KBM-7 (cell line): ENCODE measurements at regions not wholly inside any gene's neighbourhood (a gene's known extent, or its start where the extent isn't known, plus 50 kb on each side); places are given as distances from the start of the nearest gene placed in this dataset.
A peak's percentile ranks its signal among the peaks of the same experiment; 100 is the strongest.

Experiments used
- DNase-seq: peaks from one replicate; pipeline ENCODE4 v3.0.0-alpha.2; 2015
- in situ Hi-C: fragments of 300-500 bp; cut with MboI; formaldehyde crosslinking; loops from 2 replicates; pipeline ENCODE4 v1.14.3; 2020; ENCODE audit warnings: low sequenced_read_pairs, low pct_unique_long_range_greater_than_20kb, mixed read lengths

DNA sequence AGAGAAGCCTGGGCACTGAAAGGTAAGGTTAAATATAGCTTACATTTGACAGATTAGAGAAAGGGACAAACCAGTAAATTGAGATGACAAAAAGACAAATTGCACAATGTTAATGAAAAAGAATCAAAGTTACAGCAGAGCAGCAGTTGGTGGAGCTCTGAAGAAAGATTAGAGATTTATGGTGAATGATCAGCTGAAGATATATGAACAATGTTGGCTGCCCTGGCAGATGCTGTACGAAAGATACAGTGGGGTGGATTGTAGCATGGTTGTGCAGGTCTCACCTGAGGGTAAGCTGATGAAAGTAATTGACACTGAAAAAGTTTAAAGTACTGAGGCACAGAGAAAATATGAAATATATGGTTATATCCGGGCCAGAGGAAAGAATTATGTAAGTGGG, 492.1 kb downstream of the ARHGEF28 start:
- in situ Hi-C loops, result no loop called here

DNA sequence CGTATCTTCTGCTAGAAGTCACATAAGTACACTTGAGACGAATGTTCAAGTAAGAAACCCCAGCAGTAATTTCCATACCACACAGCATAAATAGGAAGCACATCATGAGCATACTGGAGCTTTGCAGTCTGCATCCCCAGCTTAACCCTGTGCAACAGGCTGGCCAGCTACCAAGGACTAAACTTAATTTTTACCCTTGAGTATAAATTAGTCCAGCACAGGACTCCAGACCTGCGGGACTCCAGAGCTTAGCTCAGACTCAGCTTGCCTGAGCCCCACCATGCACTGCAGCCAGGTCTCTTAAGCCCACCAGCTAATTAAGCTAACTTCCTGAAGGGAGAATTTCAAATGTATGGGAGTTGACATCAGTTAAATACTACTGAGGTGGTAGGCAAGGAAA, 491.0 kb downstream of the ARHGEF28 start:
- in situ Hi-C loops, result no loop called here

More for the DNA sequence above, 492.1 kb downstream of the ARHGEF28 start:
- no peak for DNase-seq

DNA sequence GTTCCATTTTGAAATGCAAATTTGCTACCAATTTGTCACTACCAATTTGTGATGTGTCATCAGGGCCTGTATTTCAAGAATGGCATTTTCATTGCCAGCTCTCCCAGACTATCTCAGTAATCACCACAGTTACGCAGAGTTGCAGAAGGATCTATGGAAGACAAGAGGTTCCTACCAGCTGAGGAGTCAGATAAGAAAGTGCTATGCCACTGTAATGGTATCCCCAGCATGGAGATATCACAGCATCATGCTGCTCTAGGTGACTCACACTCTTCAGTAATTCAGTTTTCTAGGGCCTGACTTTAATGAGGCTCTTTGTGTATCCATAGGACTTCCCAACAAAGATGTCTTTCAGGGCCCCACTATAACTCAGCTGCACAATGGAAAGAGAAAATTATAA, 490.3 kb downstream of the ARHGEF28 start:
- DNase-seq, result no peak
- in situ Hi-C loops, result no loop called here

More for the DNA sequence above, 491.0 kb downstream of the ARHGEF28 start:
- DNase-seq, result no peak

DNA sequence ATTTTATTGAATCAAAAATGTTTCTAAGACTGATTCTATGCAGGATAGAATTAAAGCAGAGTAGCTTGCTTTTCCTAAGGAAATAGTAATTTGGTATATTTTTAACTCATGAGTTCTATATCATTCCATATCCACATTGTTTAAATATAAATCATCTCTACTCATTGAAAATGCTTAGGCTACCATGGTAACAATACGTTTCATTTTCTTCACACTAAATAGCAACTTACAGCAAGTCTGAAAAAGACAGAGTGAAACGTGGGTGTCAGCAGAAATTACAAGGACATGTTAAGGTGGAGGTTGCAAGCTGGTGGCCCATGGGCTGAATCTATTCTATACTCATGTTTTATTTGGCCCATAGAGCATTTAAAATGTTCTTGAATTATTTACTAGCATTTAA, 487.9 kb downstream of the ARHGEF28 start:
- in situ Hi-C loops, result no loop called here

DNA sequence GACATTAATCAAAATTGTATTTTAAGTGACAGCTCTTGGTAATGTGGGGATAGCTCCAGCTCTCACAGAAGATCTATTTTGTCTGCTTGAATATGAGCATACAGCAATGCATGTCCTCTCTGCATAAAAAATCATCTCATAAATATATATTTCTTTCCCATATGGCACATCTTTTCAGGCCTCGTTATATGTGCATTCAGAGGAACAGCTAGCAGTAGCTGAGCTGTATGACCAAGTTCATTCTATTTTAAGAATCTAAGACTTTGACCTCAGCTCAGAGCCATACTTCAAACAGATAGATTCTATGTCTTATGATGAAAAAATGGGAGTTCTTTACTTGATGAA, 487.2 kb downstream of the ARHGEF28 start:
- in situ Hi-C loops, result no loop called here
- DNase-seq, result no peak

More for the DNA sequence above, 487.9 kb downstream of the ARHGEF28 start:
- DNase-seq, result no peak

DNA sequence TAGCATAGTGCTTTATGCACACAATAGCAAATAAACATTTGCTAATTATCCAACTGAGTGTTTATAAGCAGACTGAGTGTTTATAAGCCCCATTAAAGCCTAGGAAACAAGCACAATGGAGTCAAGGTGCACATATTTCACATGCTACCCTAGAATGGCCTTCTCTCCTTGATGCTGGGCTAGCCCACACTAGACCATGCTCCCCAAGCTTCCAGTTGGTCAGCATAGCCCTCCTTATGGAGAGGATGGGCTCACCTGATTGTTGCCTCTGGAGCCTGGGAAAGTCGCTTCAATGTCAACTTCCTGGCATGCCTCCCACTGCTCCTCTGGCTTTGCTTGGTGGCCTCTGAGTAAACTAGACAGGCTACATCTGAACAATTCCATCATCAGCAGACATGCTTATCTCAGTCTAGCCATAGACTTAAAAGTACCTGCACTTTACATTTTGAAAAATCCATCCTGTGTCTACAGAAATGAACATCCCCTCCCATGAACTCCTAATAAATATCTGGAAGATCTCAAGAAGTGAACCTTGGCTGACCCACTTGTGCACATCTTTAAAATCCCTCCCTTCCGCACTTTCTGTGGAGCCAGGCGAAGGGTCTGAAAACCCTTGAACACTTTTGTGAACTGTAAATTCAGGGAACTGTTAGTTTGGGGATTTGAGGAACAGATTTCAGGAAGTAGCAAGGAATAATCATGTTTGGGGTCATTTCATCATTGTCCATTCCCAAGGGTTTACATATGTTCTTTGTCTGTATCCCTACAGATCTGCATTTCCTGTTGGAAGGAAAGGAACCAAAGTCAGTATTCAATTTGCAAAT, 486.6 kb downstream of the ARHGEF28 start:
- in situ Hi-C loops, result no loop called here
- no peak for DNase-seq

DNA sequence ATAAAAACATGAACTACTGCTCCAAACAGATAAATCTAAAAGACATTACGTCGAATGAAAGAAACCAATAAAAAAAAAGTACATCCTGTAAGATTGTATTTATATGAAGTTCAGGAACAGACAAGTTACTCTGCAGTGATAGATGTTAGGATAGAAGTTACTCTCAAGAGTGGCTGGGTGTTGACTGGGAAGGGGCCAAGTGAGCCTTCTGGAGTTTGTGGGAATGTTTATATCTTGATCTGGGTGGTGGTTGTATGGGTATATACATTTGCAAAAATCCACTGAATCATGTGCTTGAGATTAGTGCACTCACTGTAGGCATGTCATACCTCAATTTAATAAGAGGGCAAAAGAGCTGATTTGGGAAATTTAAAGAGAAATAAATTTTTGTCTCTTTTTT, 485.8 kb downstream of the ARHGEF28 start:
- DNase-seq, result no peak
- in situ Hi-C loops, result no loop called here

DNA sequence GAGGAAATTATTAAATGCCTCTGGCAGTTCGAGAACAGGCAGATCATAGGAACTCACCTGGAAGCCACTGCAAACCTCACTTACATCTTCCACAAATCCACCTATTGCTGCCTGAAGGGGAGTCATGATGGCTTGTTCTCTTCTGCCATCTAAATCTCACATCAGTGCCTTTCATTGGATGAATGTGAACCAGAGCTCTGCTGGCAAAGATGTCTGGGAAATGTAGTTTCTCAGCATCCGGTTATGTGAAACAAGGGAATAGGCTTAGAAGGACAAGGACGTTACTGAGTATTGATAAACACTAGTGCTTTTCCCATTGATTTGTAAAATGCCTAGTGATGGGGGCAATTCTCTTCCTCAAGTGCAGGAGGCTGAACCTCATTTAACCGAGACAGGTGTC, 483.3 kb downstream of the ARHGEF28 start:
- in situ Hi-C loops, result no loop called here
- no peak for DNase-seq

DNA sequence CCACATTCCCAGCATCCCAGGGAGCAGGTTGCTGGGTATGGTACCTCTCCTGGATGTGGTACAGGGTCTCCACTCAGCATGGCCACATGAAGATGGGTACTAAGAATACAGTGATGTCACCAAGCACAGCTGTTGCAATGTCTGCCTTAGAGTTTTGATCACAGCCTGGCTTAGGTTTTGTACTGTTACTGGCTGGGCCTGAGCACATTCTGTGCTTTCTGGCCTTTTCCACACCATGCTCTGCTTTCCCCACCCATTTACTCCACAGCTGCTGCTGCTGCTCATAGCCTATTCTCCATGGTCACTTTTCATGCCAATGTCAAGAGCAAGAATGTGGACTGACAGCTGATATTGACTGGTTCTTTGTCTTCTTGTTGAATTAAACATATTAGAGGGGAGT, 481.9 kb downstream of the ARHGEF28 start:
- no peak for DNase-seq
- in situ Hi-C loops, result no loop called here

DNA sequence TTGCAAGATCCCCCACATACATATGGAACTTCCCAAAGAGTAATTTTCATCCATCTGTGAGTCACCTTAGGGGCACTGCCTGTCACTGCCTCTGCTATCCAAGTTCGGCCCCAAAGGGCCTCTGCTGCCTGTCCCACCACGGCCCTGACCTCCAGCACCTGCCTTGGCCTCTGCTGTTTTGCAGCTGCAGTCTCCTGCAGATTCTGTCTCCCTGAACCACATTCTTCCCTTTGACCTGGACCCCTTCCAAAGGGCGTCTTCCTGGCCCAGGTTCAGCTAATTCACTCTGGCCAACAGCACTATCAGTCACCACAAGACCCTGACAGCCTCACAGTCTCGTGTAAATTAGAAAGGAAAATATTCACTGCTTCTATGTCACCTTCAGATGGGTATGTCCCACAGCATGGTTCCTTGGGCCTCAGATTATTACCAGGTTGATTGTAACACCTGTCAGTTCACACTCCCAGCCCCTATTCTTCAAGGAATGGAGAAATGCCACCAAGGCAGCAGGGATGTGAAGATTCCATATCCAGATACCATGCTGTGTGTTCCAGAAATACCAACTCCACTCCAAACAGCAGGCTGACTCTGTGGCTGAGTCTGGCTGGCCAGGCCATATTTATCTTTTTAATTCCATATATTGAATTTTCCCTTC, 479.3 kb downstream of the ARHGEF28 start:
- DNase-seq, result no peak
- in situ Hi-C loops, result no loop called here

DNA sequence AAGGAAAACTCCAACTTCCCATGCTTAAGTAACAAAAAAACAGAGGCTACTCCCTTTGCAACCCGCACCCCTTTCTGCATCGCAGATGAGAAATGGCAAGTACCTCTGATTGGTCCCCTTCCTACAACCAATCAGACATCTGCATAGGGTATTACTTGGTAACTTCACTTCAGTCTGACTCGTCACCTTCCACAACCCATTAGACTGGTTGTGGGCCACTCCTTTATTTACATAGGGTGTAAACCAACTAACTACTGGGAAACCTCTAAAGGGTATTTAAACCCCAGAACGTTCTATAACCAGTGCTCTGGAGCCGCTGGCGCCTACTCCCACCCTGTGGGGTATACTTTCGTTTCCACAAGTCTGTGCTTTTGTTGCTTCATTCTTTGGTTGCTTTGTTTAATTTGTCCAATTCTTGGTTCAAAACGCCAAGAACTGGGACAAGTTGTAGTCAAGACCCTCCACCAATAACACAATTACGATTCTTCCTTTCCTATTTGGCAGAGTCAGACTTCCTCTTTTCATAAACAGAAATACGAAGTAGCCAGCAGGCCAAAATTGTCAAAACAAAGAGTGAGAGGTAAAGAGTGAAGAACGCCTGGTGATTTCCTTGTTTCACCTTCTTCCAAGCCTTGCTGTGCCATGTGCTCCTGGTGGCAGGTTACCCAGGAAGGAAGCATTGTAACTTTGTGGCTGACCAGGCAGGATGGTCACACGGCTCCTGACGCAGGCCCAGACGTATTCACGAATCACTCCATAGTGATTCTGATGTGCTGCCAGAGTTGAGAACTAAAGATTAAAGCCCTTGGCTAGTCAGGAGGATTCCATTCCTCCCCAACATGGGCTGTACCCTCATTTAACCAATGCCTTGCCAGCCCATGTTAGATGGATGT, 477.4 kb downstream of the ARHGEF28 start:
- in situ Hi-C loops, result no loop called here
- DNase-seq, result peak; percentile 14

DNA sequence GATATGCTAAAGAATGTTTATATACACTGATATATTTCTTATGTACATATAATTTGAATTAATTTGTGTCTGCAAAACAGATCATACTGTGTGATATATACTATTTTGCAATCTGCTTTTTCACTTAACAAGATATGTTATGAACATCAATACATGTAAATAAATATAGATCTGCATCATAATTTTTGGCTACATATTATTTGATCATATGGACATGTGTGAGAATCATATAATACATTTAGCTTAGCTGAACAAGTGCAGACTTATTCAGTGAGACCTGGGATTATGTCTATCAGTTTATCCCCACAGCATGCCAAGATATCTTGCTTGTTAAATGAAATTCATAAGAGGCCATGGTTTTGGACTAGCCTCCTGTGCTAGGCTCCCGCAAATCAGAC, 474.3 kb downstream of the ARHGEF28 start:
- in situ Hi-C loops, result no loop called here

DNA sequence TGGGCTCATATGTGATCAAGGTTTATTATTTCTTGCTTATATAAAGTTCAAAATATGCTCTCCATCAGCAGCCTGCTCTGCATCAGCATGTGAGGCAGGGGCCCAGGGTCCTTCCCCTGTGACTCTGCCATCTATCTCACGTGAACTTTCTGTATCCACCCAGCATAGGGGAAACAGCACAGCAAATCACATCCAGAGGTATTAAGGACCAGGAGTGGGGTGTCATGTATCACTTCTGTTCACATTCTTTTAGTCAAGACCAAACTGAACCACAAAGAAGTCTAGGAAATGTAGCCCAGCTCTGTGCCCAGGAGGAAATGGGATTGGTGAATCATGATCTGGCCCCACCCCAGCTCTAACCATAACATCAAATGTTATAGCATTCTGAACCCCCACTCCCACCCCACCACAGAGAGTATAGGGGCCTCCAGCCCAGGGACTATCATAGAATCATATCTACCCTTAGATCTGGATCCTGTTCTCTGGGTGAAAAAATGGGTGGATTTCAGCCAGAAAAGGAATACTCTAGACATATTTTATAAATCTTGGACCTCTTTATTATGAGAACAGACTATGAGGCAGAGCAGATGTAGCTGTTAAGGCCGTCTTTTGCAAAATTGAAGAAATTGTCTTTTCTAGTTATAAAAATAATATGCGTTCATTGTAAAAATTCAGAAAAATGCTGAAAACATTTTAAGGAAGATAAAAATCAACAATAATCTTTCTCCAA, 473.7 kb downstream of the ARHGEF28 start:
- in situ Hi-C loops, result no loop called here
- no peak for DNase-seq

More for the DNA sequence above, 474.3 kb downstream of the ARHGEF28 start:
- DNase-seq, result no peak

DNA sequence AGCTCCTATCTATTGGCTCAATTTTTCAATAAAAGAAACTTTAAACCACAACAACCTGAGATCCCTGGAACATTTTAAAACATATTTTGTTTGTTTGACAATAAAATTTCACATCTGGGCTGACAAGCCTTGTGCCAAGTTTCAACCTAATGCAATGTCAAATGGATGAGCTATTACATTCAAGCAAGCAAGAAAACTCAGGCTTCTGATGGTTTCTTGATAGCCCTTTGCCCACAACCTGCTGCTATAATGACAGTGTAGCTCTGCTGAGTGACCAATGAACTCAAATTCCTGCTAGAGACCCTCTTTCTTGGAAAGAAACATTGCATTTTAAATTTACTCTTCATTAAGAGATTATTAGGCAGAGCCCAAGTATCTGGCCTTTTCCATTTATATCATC, 472.9 kb downstream of the ARHGEF28 start:
- no peak for DNase-seq
- in situ Hi-C loops, result no loop called here

DNA sequence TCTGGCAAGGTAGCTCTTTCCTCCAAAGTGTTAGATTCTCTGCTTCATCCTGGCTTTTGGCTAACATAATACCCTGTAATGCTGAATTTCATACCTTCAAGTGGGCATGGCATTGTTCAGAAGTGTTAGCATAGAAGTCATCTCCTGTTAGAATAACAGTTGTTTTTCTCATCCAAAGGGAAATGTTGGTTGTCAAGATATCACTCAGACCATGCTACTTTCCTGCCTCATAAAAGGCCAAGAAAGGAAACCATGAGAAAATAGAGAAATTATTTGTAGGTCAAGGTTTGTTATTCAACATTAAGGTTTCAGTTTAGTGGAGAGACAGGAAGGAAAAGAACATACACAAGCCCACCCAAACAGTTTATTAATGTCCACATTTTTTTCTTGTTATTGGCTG, 472.5 kb downstream of the ARHGEF28 start:
- no peak for DNase-seq
- in situ Hi-C loops, result no loop called here

DNA sequence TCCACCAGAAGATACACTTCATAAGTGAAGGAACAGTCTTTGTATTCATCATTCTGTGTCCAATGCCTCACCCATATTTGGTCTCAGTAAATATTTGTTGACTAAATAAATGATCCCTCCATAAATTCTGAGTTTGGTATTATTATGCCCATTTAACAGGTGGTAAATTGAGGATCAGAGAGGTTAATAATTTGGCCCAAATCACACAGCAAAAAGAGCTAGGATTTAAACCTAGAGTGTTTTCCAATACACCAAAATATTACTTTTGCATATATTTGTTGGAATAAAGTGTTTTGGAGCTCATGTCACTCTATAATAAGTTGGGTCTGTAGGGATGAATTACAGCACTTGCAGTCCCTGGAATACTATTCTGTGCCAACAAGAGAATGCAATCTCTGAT, 470.3 kb downstream of the ARHGEF28 start:
- in situ Hi-C loops, result no loop called here
- no peak for DNase-seq

DNA sequence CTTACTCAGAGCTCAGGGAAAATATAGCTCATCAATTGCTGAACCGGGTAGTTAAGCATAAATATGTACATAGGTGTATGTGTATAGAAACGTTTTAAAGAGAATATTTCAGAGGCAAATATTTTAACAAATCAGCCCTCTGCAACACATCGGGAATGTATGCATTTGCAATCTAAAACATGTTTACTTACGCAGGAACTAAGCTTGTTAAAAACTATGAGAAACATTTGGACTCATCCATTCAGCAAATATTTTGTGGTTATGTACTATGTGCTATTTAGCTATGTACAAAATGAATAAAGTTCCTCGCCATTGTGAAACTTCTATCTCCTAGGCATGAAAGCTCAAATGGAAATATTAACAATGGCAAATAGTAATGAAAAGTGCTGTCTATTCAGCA, 469.9 kb downstream of the ARHGEF28 start:
- in situ Hi-C loops, result no loop called here
- no peak for DNase-seq

DNA sequence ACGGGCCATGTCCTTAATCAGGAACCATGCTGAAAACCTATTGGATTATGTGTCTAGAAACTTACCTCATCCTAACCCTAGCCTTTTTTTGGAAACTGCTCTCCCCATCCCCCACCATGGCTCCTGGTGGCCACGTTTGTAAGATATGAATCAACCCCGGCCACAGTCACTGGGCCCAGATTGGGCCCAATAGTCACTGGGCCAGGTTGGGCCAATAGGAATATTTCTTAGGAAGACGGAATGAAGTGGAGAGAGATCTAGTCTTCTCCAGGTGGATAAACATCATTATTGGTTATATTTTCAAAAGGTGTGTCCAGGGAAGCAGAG, 468.7 kb downstream of the ARHGEF28 start:
- in situ Hi-C loops, result no loop called here
- DNase-seq, result no peak

DNA sequence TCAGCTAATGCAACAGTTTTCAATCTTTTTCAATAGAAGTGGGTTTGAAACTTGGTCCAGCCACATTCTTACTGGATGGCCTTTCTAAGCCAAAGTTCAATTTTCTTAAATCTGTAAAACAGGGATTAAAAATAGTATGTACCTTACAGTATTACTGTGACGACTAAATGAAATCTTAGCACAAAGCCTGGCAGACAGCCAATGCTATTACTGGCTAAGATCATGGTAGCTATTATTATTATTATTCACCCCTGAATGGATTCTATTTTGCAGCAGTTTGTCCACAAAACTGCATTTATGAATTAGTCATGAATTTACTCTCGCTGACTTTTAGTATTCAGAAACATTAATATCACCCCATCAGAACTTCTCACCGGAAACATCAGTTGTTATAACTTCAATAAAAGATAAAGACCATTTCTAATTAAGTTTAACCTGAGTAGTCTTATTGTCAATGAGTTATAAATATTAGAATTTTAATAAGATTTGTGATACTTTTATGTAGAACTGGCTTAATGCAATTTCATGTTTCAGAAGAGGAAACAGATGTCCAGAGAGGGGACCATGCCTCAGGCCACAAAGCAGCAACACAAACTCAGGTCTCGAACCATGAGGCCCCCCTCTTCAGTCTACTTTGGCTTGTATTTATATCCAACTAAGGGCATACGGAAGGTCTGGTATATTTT, 468.2 kb downstream of the ARHGEF28 start:
- no peak for DNase-seq
- in situ Hi-C loops, result no loop called here
